Vagina (tissue), 2 donors: ENCODE measurements at regions not wholly inside any gene's neighbourhood (a gene's known extent, or its start where the extent isn't known, plus 50 kb on each side); places are given as distances from the start of the nearest gene placed in this dataset.

Experiments
- POLR2A ChIP-seq, 2 donors: fragments of 450-650 bp; IDR thresholded peaks; one replicate each; pipeline ENCODE4 v1.6.1; 2017; ENCODE audit warnings: antibody characterized with exemption in 2 of 2, mild to moderate bottlenecking in 2 of 2, moderate library complexity in 2 of 2
- POLR2AphosphoS5 ChIP-seq, 2 donors: sonication (generic); formaldehyde crosslinking; IDR thresholded peaks; one replicate each; pipeline ENCODE4 v1.9.0; 2017; ENCODE audit warnings: antibody characterized with exemption in 2 of 2, mild to moderate bottlenecking in 2 of 2, low read depth in 1 of 2; ENCODE audit not compliant: insufficient read depth in 1 of 2
- TF ChIP-seq, protein P1 (sequence below), 3 experiments: fragments of 450-650 bp in 2 of 3; fragments of 200-600 bp in 1 of 3; sonication (generic) in 1 of 3; IDR thresholded peaks; one replicate each; pipeline ENCODE4 v1.5.1; 2017 to 2019; ENCODE audit warnings: antibody characterized with exemption in 3 of 3, mild to moderate bottlenecking in 2 of 3, moderate library complexity in 2 of 3

DNA sequence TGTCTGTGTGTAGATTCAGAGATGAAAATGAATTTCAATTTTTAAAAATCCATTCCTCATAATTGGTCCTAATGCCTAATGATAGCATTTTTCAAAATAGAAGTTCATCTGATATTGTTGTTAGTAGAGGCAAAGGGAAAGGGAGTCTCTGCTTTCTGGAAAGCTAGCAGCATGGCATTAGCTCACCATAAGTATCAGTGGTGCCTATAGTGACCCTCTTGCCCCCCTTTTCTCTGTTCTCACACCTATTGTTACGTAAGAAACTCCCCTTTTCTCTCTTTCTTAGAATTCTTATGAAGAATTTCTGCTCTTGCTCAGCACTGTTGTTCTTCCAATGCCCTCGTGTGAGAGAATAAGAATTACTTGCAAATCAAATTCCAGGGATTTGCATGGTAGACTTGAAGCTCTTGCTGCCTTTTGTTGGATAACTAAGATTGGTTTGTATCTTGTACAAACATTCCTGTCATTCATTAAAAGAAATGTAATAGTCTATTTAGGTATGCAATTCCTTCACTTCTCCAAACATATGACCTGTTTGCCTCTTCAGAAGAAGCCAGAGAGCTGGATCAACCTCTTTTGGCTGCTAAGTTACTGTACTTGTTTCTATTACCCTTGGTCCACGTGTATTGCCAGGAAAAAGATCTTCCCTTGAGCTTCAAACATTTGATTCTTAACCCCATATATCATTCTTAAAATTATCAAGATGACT, 69.2 kb upstream of the MAGI3 start:
- TF ChIP-seq, protein P1, sequence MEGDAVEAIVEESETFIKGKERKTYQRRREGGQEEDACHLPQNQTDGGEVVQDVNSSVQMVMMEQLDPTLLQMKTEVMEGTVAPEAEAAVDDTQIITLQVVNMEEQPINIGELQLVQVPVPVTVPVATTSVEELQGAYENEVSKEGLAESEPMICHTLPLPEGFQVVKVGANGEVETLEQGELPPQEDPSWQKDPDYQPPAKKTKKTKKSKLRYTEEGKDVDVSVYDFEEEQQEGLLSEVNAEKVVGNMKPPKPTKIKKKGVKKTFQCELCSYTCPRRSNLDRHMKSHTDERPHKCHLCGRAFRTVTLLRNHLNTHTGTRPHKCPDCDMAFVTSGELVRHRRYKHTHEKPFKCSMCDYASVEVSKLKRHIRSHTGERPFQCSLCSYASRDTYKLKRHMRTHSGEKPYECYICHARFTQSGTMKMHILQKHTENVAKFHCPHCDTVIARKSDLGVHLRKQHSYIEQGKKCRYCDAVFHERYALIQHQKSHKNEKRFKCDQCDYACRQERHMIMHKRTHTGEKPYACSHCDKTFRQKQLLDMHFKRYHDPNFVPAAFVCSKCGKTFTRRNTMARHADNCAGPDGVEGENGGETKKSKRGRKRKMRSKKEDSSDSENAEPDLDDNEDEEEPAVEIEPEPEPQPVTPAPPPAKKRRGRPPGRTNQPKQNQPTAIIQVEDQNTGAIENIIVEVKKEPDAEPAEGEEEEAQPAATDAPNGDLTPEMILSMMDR (IDR thresholded peaks at IDR 0.05), result no peak
- TF ChIP-seq POLR2A (IDR thresholded peaks at IDR 0.05) (no peak), POLR2AphosphoS5 (IDR thresholded peaks at IDR 0.05; ENCODE audit: insufficient read depth in 1 of 2, low read depth in 1 of 2) (no peak)
